Spinal cord (tissue), 9 donors: ENCODE measurements at regions not wholly inside any gene's neighbourhood (a gene's known extent, or its start where the extent isn't known, plus 50 kb on each side); places are given as distances from the start of the nearest gene placed in this dataset.
A peak's percentile ranks its signal among the peaks of the same experiment; 100 is the strongest.

Source experiments
- DNase-seq, 6 donors: peaks; one replicate each; pipeline versions ENCODE4 v3.0.0 to v3.0.0-alpha.2; 2013 to 2015; ENCODE audit warnings: low spot score in 6 of 6, low read depth in 4 of 6
- H3K27ac ChIP-seq: one replicate; pipeline ENCODE4 v1.5.1; 2013; ENCODE audit warnings: low read depth, low read length, control low read depth
- H3K27me3 ChIP-seq: one replicate; pipeline ENCODE4 v1.6.1; 2013; ENCODE audit warnings: low read length; ENCODE audit not compliant: control insufficient read depth, insufficient read depth
- H3K36me3 ChIP-seq: one replicate; pipeline ENCODE4 v1.6.1; 2013; ENCODE audit warnings: low read length; ENCODE audit not compliant: control insufficient read depth, insufficient read depth
- H3K4me1 ChIP-seq: one replicate; pipeline ENCODE4 v1.6.1; 2013; ENCODE audit warnings: low read length; ENCODE audit not compliant: control insufficient read depth, insufficient read depth
- H3K4me3 ChIP-seq: one replicate; pipeline ENCODE4 v1.5.1; 2013; ENCODE audit warnings: low read depth, low read length, control low read depth
- H3K9me3 ChIP-seq: one replicate; pipeline ENCODE4 v1.6.1; 2013; ENCODE audit warnings: low read length; ENCODE audit not compliant: control insufficient read depth, insufficient read depth
- WGBS: methylation state at CpG from one replicate; pipeline ENCODE4 v1.1.5; 2013; ENCODE audit warnings: missing lambda C conversion rate; ENCODE audit not compliant: insufficient coverage; 5-methylcytosine and 5-hydroxymethylcytosine counted together
- donor health status: healthy.

GRCh38 chr18:21162786-21163185, 51.2 kb upstream of the ROCK1 start:
- Histone ChIP-seq H3K27me3 (no peaks in the 10 kb centered on the region), H3K4me3 (no peak overlapping the region), H3K36me3 (no peaks in the 10 kb centered on the region), H3K27ac (no peak overlapping the region), H3K4me1 (no peaks in the 10 kb centered on the region), H3K9me3 (no peaks in the 10 kb centered on the region)
- DNase-seq, result no peak
- 100% methylated on average over 6 of the region's 7 CpGs for WGBS

GRCh38 chr18:21163647-21164547, 52.3 kb upstream of the ROCK1 start:
- no peak for DNase-seq
- no peak overlapping the region for H3K4me3 ChIP-seq
- H3K27ac ChIP-seq, result no peak overlapping the region
- no peaks in the 10 kb centered on the region for H3K27me3 ChIP-seq
- H3K4me1 ChIP-seq, result no peaks in the 10 kb centered on the region
- H3K9me3 ChIP-seq, result no peaks in the 10 kb centered on the region
- 93% methylated on average over 2 of the region's 6 CpGs for WGBS
- no peaks in the 10 kb centered on the region for H3K36me3 ChIP-seq

GRCh38 chr18:21164548-21165095, 53.0 kb upstream of the ROCK1 start:
- Histone ChIP-seq H3K4me3 (no peak overlapping the region), H3K9me3 (no peaks in the 10 kb centered on the region), H3K4me1 (no peaks in the 10 kb centered on the region), H3K27me3 (no peaks in the 10 kb centered on the region), H3K36me3 (no peaks in the 10 kb centered on the region), H3K27ac (no peak overlapping the region)
- WGBS, result no CpG with 5 or more reads among the region's 2 CpGs
- no peak for DNase-seq

- Histone ChIP-seq H3K4me3 (no peak overlapping the region), H3K4me1 (no peaks in the 10 kb centered on the region), H3K9me3 (no peaks in the 10 kb centered on the region), H3K36me3 (no peaks in the 10 kb centered on the region), H3K27ac (no peak overlapping the region), H3K27me3 (no peaks in the 10 kb centered on the region)
- DNase-seq, result peak in 5 of 6 donors; percentile 6 to 88 (median 32)
- WGBS, result no CpG with 5 or more reads among the region's 1 CpG
Measured at GRCh38 chr18:21167641-21168377, 56.2 kb upstream of the ROCK1 start.

GRCh38 chr18:21168880-21169279, 57.3 kb upstream of the ROCK1 start:
- Histone ChIP-seq H3K4me3 (no peak overlapping the region), H3K9me3 (no peaks in the 10 kb centered on the region), H3K4me1 (no peaks in the 10 kb centered on the region), H3K36me3 (no peaks in the 10 kb centered on the region), H3K27ac (no peak overlapping the region), H3K27me3 (no peaks in the 10 kb centered on the region)
- no peak for DNase-seq
- WGBS, result no CpG with 5 or more reads among the region's 2 CpGs

- WGBS, result 88% methylated on average over 3 of the region's 6 CpGs
- no peak for DNase-seq
- Histone ChIP-seq H3K27ac (no peak overlapping the region), H3K4me1 (no peaks in the 10 kb centered on the region), H3K4me3 (no peak overlapping the region), H3K36me3 (no peaks in the 10 kb centered on the region), H3K9me3 (no peaks in the 10 kb centered on the region), H3K27me3 (no peaks in the 10 kb centered on the region)
Measured at GRCh38 chr18:21177822-21178221, 64.2 kb upstream of the GREB1L start.

- Histone ChIP-seq H3K36me3 (no peaks in the 10 kb centered on the region), H3K4me3 (no peak overlapping the region), H3K4me1 (no peaks in the 10 kb centered on the region), H3K27ac (no peak overlapping the region), H3K9me3 (no peaks in the 10 kb centered on the region), H3K27me3 (no peaks in the 10 kb centered on the region)
- no CpG with 5 or more reads among the region's 7 CpGs for WGBS
- DNase-seq, result peak in 5 of 6 donors; percentile 19 to 90 (median 48)
Measured at GRCh38 chr18:21179590-21180220, 62.3 kb upstream of the GREB1L start.

GRCh38 chr18:21180588-21180987, 61.4 kb upstream of the GREB1L start:
- H3K4me3 ChIP-seq, result no peak overlapping the region
- no peak overlapping the region for H3K27ac ChIP-seq
- H3K36me3 ChIP-seq, result no peaks in the 10 kb centered on the region
- WGBS, result 85% methylated on average over 7 of the region's 7 CpGs
- H3K27me3 ChIP-seq, result no peaks in the 10 kb centered on the region
- DNase-seq, result no peak
- H3K9me3 ChIP-seq, result no peaks in the 10 kb centered on the region
- no peaks in the 10 kb centered on the region for H3K4me1 ChIP-seq

- DNase-seq, result no peak
- WGBS, result no CpG with 5 or more reads among the region's 3 CpGs
- Histone ChIP-seq H3K4me1 (no peaks in the 10 kb centered on the region), H3K4me3 (no peak overlapping the region), H3K9me3 (no peaks in the 10 kb centered on the region), H3K27me3 (no peaks in the 10 kb centered on the region), H3K27ac (no peak overlapping the region), H3K36me3 (no peaks in the 10 kb centered on the region)
Measured at GRCh38 chr18:21181766-21182165, 60.3 kb upstream of the GREB1L start.
